ENCODE measurements at regions not wholly inside any gene's neighbourhood (a gene's known extent, or its start where the extent isn't known, plus 50 kb on each side); places are given as distances from the start of the nearest gene placed in this dataset.

DNA sequence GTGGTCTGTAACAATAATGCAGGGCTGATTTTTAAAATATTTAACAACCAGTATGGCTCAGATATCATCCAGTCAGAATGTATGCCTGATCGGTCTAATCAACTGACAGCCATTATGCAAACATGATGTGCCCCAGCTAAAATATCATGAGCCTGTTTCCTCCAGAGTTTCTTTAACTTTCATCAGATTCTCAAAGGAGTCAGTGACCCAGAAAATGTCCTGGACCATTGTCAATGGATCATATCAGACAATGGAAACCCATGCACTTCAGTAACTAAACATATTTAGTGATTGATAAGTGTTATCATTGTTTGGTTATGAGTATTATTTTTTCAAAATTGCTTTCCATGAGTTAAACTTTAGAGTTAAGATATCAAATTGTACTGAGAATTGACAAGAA is 173.5 kb downstream of the LMBRD1 start:
- DNase-seq (ENCODE audit: low read depth, low spot score) (no peak), FAIRE-seq (no peak)
- Histone ChIP-seq H3K4me3 (replicated peaks in 1 of 3; ENCODE audit: insufficient read depth in 1 of 3, low read depth in 1 of 3, low read length in 3 of 3) (no peak overlapping the region), H3K79me2 (ENCODE audit: control insufficient read depth, insufficient read depth, low read length) (no peaks in the 10 kb centered on the region), H2AFZ (ENCODE audit: low read depth, low read length) (no peak overlapping the region), H3K36me3 (ENCODE audit: control insufficient read depth in 2 of 2, extremely low read depth in 1 of 2, insufficient read depth in 2 of 2, low read length in 2 of 2) (no peaks in the 10 kb centered on the region), H3K4me1 (ENCODE audit: control insufficient read depth, extremely low read depth, insufficient read depth, low read length) (no peaks in the 10 kb centered on the region), H3K9me1 (replicated peaks; ENCODE audit: control insufficient read depth, extremely low read depth, insufficient read depth, low read length) (no peaks in the 10 kb centered on the region), H3K27me3 (ENCODE audit: control insufficient read depth in 2 of 2, insufficient read depth in 2 of 2, low read length in 2 of 2) (no peaks in the 10 kb centered on the region), H3K27ac (ENCODE audit: insufficient read depth, low read depth, low read length) (no peak overlapping the region), H3K9me3 (replicated peaks; ENCODE audit: control insufficient read depth, insufficient read depth, low read length) (no peaks in the 10 kb centered on the region), H3K4me2 (ENCODE audit: insufficient read depth, low read length) (no peak overlapping the region), H4K20me1 (replicated peaks; ENCODE audit: control insufficient read depth, extremely low read depth, insufficient read depth, low read length) (no peaks in the 10 kb centered on the region), H3K9ac (replicated peaks; ENCODE audit: extremely low read depth, insufficient read depth, low read length) (no peak overlapping the region)
- CTCF ChIA-PET = no interaction called here
- dilution Hi-C loops (cut with MboI; ENCODE audit: extremely low pct_ligation_motif_present, low sequenced_read_pairs) (no loop called here), intact Hi-C loops (cut with micrococcal nuclease) (no loop called here)
- TF ChIP-seq, protein P1, sequence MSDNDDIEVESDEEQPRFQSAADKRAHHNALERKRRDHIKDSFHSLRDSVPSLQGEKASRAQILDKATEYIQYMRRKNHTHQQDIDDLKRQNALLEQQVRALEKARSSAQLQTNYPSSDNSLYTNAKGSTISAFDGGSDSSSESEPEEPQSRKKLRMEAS (IDR thresholded peaks at IDR 0.05; ENCODE audit: insufficient read depth, insufficient read length) = no peak
- no peak for TF ChIP-seq FOS (IDR thresholded peaks at IDR 0.05; ENCODE audit: borderline replicate concordance, insufficient read depth, low read length)
- TF ChIP-seq EZH2 (IDR thresholded peaks at IDR 0.05; ENCODE audit: borderline replicate concordance, low read depth, low read length, severe bottlenecking) = no peak
- no peak for TF ChIP-seq POLR2A (IDR thresholded peaks at IDR 0.05; ENCODE audit: low read depth, low read length)
- POLR2A ChIA-PET = no interaction called here
- no TSS peak for BruUV-seq (replicated peaks)

DNA sequence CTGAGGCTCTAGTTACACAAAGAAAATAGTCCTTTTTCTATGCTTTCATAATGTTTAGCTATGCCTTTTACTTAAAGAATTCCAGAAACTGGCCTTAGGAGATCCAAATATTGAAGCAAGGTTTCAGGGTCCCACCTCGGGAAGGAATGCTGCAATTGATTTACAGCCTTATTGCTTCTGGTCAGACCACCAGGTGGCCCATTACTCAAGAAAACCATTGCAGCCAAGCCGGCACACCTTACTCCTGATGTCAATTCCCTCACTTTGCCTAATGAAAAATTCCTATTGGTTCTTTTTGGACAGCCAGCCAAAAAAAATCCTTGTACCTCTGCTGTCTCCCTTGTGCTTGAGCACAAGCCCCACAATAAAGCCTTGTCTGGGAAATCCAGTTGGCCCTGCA is 173.9 kb downstream of the LMBRD1 start:
- POLR2A ChIA-PET = no interaction called here
- BruUV-seq (replicated peaks) = no TSS peak
- Histone ChIP-seq H3K79me2 (ENCODE audit: control insufficient read depth, insufficient read depth, low read length) (no peaks in the 10 kb centered on the region), H3K27ac (ENCODE audit: insufficient read depth, low read depth, low read length) (no peak overlapping the region), H3K27me3 (ENCODE audit: control insufficient read depth in 2 of 2, insufficient read depth in 2 of 2, low read length in 2 of 2) (no peaks in the 10 kb centered on the region), H3K4me1 (ENCODE audit: control insufficient read depth, extremely low read depth, insufficient read depth, low read length) (no peaks in the 10 kb centered on the region), H3K9me3 (replicated peaks; ENCODE audit: control insufficient read depth, insufficient read depth, low read length) (no peaks in the 10 kb centered on the region), H2AFZ (ENCODE audit: low read depth, low read length) (no peak overlapping the region), H4K20me1 (replicated peaks; ENCODE audit: control insufficient read depth, extremely low read depth, insufficient read depth, low read length) (no peaks in the 10 kb centered on the region), H3K9ac (replicated peaks; ENCODE audit: extremely low read depth, insufficient read depth, low read length) (no peak overlapping the region), H3K36me3 (ENCODE audit: control insufficient read depth in 2 of 2, extremely low read depth in 1 of 2, insufficient read depth in 2 of 2, low read length in 2 of 2) (no peaks in the 10 kb centered on the region), H3K4me2 (ENCODE audit: insufficient read depth, low read length) (no peak overlapping the region), H3K4me3 (replicated peaks in 1 of 3; ENCODE audit: insufficient read depth in 1 of 3, low read depth in 1 of 3, low read length in 3 of 3) (no peak overlapping the region), H3K9me1 (replicated peaks; ENCODE audit: control insufficient read depth, extremely low read depth, insufficient read depth, low read length) (no peaks in the 10 kb centered on the region)
- intact Hi-C loops (cut with micrococcal nuclease) = no loop called here
- dilution Hi-C loops (cut with MboI; ENCODE audit: extremely low pct_ligation_motif_present, low sequenced_read_pairs) = no loop called here
- FAIRE-seq (no peak), DNase-seq (ENCODE audit: low read depth, low spot score) (no peak)
- no peak for TF ChIP-seq JUN (IDR thresholded peaks at IDR 0.05; ENCODE audit: borderline replicate concordance, insufficient read depth, insufficient read length, low read depth)
- TF ChIP-seq EZH2 (IDR thresholded peaks at IDR 0.05; ENCODE audit: borderline replicate concordance, low read depth, low read length, severe bottlenecking) = no peak
- TF ChIP-seq MYC (IDR thresholded peaks at IDR 0.05; ENCODE audit: low read depth, low read length) = no peak
- TF ChIP-seq POLR2AphosphoS5 (IDR thresholded peaks at IDR 0.05; ENCODE audit: insufficient read depth, low read depth, low read length) = no peak
- TF ChIP-seq, protein P2, sequence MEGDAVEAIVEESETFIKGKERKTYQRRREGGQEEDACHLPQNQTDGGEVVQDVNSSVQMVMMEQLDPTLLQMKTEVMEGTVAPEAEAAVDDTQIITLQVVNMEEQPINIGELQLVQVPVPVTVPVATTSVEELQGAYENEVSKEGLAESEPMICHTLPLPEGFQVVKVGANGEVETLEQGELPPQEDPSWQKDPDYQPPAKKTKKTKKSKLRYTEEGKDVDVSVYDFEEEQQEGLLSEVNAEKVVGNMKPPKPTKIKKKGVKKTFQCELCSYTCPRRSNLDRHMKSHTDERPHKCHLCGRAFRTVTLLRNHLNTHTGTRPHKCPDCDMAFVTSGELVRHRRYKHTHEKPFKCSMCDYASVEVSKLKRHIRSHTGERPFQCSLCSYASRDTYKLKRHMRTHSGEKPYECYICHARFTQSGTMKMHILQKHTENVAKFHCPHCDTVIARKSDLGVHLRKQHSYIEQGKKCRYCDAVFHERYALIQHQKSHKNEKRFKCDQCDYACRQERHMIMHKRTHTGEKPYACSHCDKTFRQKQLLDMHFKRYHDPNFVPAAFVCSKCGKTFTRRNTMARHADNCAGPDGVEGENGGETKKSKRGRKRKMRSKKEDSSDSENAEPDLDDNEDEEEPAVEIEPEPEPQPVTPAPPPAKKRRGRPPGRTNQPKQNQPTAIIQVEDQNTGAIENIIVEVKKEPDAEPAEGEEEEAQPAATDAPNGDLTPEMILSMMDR (IDR thresholded peaks at IDR 0.05; ENCODE audit: extremely low read depth in 1 of 2, insufficient read depth in 1 of 2, low read depth in 1 of 2, low read length in 2 of 2) = no peak
- TF ChIP-seq, protein P1 (IDR thresholded peaks at IDR 0.05; ENCODE audit: insufficient read depth, insufficient read length) = no peak
- no peak for TF ChIP-seq FOS (IDR thresholded peaks at IDR 0.05; ENCODE audit: borderline replicate concordance, insufficient read depth, low read length)
- no peak for TF ChIP-seq GATA2 (IDR thresholded peaks at IDR 0.05; ENCODE audit: insufficient read depth, insufficient read length, low read depth, low read length)
- TF ChIP-seq POLR2A (IDR thresholded peaks at IDR 0.05; ENCODE audit: low read depth, low read length) = no peak
- CTCF ChIA-PET = no interaction called here
